Thoracic aorta (tissue), 2 donors: ENCODE measurements at regions not wholly inside any gene's neighbourhood (a gene's known extent, or its start where the extent isn't known, plus 50 kb on each side); places are given as distances from the start of the nearest gene placed in this dataset.

ENCODE experiments used
- ATAC-seq: fragments of 150-250 bp; one replicate; pipeline ENCODE4 v1.8.0; 2017; ENCODE audit warnings: low read depth; ENCODE audit not compliant: insufficient number of reproducible peaks, low FRiP score
- DNase-seq: peaks from one replicate; pipeline ENCODE4 v3.0.0-alpha.2; 2020; ENCODE audit warnings: low spot score
- H3K27ac ChIP-seq, 2 donors: fragments of 200-600 bp; sonication (generic); 1 replicate in 1 of 2; 2 replicates in 1 of 2; pipeline ENCODE4 v1.5.1; 2016; ENCODE audit warnings: mild to moderate bottlenecking in 2 of 2, moderate library complexity in 2 of 2
- H3K27me3 ChIP-seq: fragments of 200-600 bp; sonication (generic); replicated peaks from 2 replicates; pipeline ENCODE4 v1.6.0; 2016; ENCODE audit warnings: mild to moderate bottlenecking; ENCODE audit not compliant: insufficient read depth
- H3K36me3 ChIP-seq: fragments of 200-600 bp; sonication (generic); one replicate; pipeline ENCODE4 v1.5.1; 2016
- H3K4me1 ChIP-seq, 2 donors: fragments of 200-600 bp; sonication (generic); 1 replicate in 1 of 2; 2 replicates in 1 of 2; pipeline versions ENCODE4 v1.5.1 to v1.6.0; 2016; ENCODE audit warnings: low read depth in 2 of 2, mild to moderate bottlenecking in 1 of 2; ENCODE audit not compliant: control insufficient read depth in 1 of 2
- H3K4me3 ChIP-seq: fragments of 200-600 bp; sonication (generic); 2 replicates; pipeline ENCODE4 v1.5.1; 2016; ENCODE audit warnings: mild to moderate bottlenecking
- H3K9me3 ChIP-seq: fragments of 200-600 bp; sonication (generic); 2 replicates; pipeline ENCODE4 v1.5.1; 2016
- TF ChIP-seq, protein P1 (sequence below): fragments of 200-600 bp; sonication (generic); IDR thresholded peaks from one replicate; pipeline ENCODE4 v1.5.1; 2019; ENCODE audit warnings: antibody characterized with exemption

DNA sequence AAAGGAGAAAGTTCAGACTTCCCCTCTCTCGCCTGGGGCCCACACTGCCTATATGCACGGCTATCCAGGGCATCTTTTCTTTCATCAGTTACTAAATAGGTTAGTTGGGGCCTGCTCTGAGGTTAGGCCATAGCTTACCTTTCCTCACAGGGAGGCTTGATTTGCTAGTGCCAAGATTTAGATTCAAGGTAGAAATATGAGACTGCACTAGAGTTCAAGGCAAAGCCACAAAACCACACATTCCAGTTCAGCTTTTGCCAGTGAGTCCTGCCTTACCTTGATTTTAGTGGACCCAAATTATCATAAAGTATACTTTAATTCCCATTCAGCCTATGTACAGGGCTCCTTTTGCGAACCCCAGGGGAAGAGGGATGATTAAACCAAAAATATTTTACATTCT is 762.8 kb downstream of the PDHA2 start:
- H3K36me3 ChIP-seq = no peaks in the 10 kb centered on the region
- H3K27ac ChIP-seq = no peak overlapping the region
- no peak for DNase-seq
- no peaks in the 10 kb centered on the region for H3K9me3 ChIP-seq
- TF ChIP-seq, protein P1, sequence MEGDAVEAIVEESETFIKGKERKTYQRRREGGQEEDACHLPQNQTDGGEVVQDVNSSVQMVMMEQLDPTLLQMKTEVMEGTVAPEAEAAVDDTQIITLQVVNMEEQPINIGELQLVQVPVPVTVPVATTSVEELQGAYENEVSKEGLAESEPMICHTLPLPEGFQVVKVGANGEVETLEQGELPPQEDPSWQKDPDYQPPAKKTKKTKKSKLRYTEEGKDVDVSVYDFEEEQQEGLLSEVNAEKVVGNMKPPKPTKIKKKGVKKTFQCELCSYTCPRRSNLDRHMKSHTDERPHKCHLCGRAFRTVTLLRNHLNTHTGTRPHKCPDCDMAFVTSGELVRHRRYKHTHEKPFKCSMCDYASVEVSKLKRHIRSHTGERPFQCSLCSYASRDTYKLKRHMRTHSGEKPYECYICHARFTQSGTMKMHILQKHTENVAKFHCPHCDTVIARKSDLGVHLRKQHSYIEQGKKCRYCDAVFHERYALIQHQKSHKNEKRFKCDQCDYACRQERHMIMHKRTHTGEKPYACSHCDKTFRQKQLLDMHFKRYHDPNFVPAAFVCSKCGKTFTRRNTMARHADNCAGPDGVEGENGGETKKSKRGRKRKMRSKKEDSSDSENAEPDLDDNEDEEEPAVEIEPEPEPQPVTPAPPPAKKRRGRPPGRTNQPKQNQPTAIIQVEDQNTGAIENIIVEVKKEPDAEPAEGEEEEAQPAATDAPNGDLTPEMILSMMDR = no peak
- no peak overlapping the region for H3K4me3 ChIP-seq
- no peak for ATAC-seq
- no peaks in the 10 kb centered on the region for H3K4me1 ChIP-seq
- H3K27me3 ChIP-seq = no peaks in the 10 kb centered on the region

DNA sequence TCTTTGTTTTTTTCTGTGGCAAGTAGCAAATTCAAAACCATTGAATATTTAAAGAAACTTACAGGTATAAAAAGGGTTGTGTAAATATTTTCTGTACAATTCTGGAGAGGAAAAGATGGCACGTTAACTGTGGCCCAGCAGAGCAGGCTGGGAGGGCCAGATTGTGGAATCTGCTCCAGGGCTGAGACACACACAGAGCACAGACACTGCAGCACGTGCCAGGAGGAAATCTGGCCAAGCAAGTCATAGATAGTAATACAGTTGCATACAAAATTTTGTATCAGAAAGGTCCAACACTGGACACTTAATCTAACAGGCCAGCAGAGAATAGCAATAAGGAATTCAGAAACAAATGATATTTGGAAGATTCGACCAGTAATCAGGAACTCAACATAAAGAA is 763.7 kb downstream of the PDHA2 start:
- Histone ChIP-seq H3K27me3 (no peaks in the 10 kb centered on the region), H3K36me3 (no peaks in the 10 kb centered on the region), H3K9me3 (no peaks in the 10 kb centered on the region), H3K4me3 (no peak overlapping the region), H3K27ac (no peak overlapping the region), H3K4me1 (no peaks in the 10 kb centered on the region)
- ATAC-seq (no peak), DNase-seq (no peak)
- TF ChIP-seq, protein P1 = no peak

DNA sequence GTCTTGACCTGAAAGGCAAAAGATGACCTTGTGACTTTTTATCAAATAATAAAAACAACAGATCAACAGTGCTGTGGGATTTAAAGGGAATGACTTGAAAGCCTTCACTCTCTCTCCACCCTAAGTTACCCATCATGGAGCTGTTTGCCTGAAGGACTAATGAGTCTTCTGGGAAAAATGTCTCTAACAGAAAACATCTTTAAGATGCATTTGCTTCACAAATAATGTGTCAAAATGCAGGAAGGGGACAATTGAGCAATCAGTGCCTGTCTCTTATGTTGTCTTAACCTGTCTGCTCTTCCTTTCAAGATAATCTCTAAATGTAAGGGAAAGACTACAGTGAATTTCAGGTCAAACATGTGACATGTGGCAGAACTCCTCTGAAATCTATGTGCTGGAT is 766.6 kb downstream of the PDHA2 start:
- Histone ChIP-seq H3K4me1 (no peaks in the 10 kb centered on the region), H3K9me3 (no peaks in the 10 kb centered on the region), H3K36me3 (no peaks in the 10 kb centered on the region), H3K4me3 (no peak overlapping the region), H3K27ac (no peak overlapping the region), H3K27me3 (no peaks in the 10 kb centered on the region)
- ATAC-seq (no peak), DNase-seq (no peak)
- TF ChIP-seq, protein P1 = no peak

DNA sequence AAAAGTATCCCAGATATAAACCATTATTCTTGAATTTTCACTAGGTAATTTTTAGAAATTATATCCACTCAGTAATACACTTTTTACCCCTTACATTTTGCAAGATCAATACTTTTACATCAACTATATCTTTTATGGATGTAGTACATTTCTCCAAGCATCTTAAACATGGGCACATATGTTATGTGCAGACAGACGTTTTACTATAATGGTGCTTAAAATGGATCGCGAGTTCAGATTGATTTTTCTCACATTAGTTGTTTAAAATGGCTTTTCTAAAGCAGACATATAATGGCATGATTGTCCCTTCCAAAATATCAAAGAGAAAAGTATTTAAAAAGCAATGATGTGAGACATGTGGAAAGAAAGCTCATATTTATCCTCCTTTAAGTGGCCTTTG is 786.1 kb downstream of the PDHA2 start:
- no peak for ATAC-seq
- no peaks in the 10 kb centered on the region for H3K4me1 ChIP-seq
- H3K27me3 ChIP-seq = no peaks in the 10 kb centered on the region
- no peaks in the 10 kb centered on the region for H3K9me3 ChIP-seq
- H3K36me3 ChIP-seq = no peaks in the 10 kb centered on the region
- TF ChIP-seq, protein P1 = no peak
- no peak overlapping the region for H3K4me3 ChIP-seq
- no peak overlapping the region for H3K27ac ChIP-seq
- no peak for DNase-seq

DNA sequence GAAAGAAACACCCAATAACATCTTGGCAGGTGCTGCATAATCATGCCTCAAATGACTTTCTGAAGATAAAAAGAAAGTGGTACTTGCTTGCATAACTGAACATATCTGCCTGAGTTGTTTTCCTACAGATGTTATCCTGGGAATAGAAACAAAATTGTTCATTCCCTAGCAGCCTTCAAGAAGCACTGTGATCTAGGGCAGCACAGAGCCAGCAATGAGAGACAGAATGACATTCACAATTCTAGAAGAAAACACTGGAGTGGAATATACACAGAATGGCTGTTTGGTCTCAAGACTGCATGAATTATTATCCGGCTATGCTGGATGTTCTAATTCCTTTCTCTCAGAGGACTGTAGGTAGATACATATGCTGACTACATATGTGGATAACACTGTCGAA is 790.9 kb downstream of the PDHA2 start:
- no peaks in the 10 kb centered on the region for H3K4me1 ChIP-seq
- no peaks in the 10 kb centered on the region for H3K9me3 ChIP-seq
- H3K4me3 ChIP-seq = no peak overlapping the region
- no peak for DNase-seq
- TF ChIP-seq, protein P1 = no peak
- H3K36me3 ChIP-seq = no peaks in the 10 kb centered on the region
- no peak overlapping the region for H3K27ac ChIP-seq
- no peaks in the 10 kb centered on the region for H3K27me3 ChIP-seq
- no peak for ATAC-seq
